IMR-90 (cell line): ENCODE measurements at regions not wholly inside any gene's neighbourhood (a gene's known extent, or its start where the extent isn't known, plus 50 kb on each side); places are given as distances from the start of the nearest gene placed in this dataset.

ENCODE experiments used
- ATAC-seq: fragments of 200-7000 bp; cut with Tn5 transposase; 2 replicates; pipeline ENCODE4 v1.9.1; 2020; ENCODE audit warnings: low read depth, mild to moderate bottlenecking, moderate library complexity
- BruUV-seq: library from RNA; stranded (reverse); fragments of 400-500 nt; replicated peaks from 2 replicates; lab custom pipeline; 2021; lab: Mats Ljungman, UMichigan
- CTCF ChIA-PET: fragments of 300-600 bp; formaldehyde crosslinking; extraction: SDS; loops from one replicate; lab custom pipeline; 2021; ENCODE audit warnings: antibody characterized with exemption; lab: Yijun Ruan, JAX
- POLR2A ChIA-PET: fragments of 300-600 bp; sonication (Branson Sonifier 250); formaldehyde crosslinking; loops from one replicate; lab custom pipeline; 2022; ENCODE audit warnings: antibody characterized with exemption; ENCODE audit not compliant: unreplicated experiment; lab: Charles Lee
- DNase-seq: peaks from one replicate; pipeline ENCODE4 v3.0.0; 2013
- H2AFZ ChIP-seq: replicated peaks from 2 replicates; pipeline ENCODE3; 2013; ENCODE audit warnings: low read length, mild to moderate bottlenecking; ENCODE audit not compliant: poor library complexity
- H2AK5ac ChIP-seq: 2 replicates; pipeline ENCODE4 v1.6.1; 2013; ENCODE audit warnings: low read depth, low read length, inconsistent platforms
- H2AK9ac ChIP-seq: replicated peaks from 2 replicates; pipeline ENCODE3; 2013; ENCODE audit warnings: mild to moderate bottlenecking, low read depth, low read length, moderate library complexity; ENCODE audit not compliant: poor library complexity
- H2BK120ac ChIP-seq: 2 replicates; pipeline ENCODE4 v1.6.1; 2013; ENCODE audit warnings: low read depth, low read length, inconsistent platforms
- H2BK15ac ChIP-seq: 3 replicates; pipeline ENCODE4 v1.6.1; 2013; ENCODE audit warnings: low read depth, low read length, inconsistent platforms
- H2BK20ac ChIP-seq: 2 replicates; pipeline ENCODE4 v1.6.1; 2013; ENCODE audit warnings: low read depth, mild to moderate bottlenecking, inconsistent platforms, low read length, moderate library complexity
- H2BK5ac ChIP-seq: 2 replicates; pipeline ENCODE4 v1.6.1; 2013; ENCODE audit warnings: mild to moderate bottlenecking, low read depth, low read length, inconsistent platforms; ENCODE audit not compliant: poor library complexity, severe bottlenecking
- H3K14ac ChIP-seq: replicated peaks from 2 replicates; pipeline ENCODE4 v1.6.1; 2013; ENCODE audit warnings: low read depth, low read length, inconsistent platforms
- H3K18ac ChIP-seq: 2 replicates; pipeline ENCODE4 v1.6.1; 2013; ENCODE audit warnings: low read depth, low read length, control low read depth
- H3K23ac ChIP-seq: 2 replicates; pipeline ENCODE4 v1.6.1; 2013; ENCODE audit warnings: low read depth, low read length, inconsistent platforms
- H3K27ac ChIP-seq: 2 replicates; pipeline ENCODE4 v1.5.1; 2013; ENCODE audit warnings: mild to moderate bottlenecking, control low read depth, low read length; ENCODE audit not compliant: insufficient read depth
- H3K27me3 ChIP-seq: 2 replicates; pipeline ENCODE4 v1.6.1; 2013; ENCODE audit warnings: low read length; ENCODE audit not compliant: control insufficient read depth, insufficient read depth
- H3K36me3 ChIP-seq: 2 replicates; pipeline ENCODE4 v1.6.1; 2013; ENCODE audit warnings: low read length, mixed read lengths; ENCODE audit not compliant: control insufficient read depth, insufficient read depth
- H3K4ac ChIP-seq: 2 replicates; pipeline ENCODE4 v1.6.1; 2013; ENCODE audit warnings: low read depth, low read length, inconsistent platforms
- H3K4me1 ChIP-seq: 2 replicates; pipeline ENCODE4 v1.6.1; 2013; ENCODE audit warnings: low read length, mixed read lengths; ENCODE audit not compliant: control insufficient read depth, insufficient read depth
- H3K4me2 ChIP-seq: 2 replicates; pipeline ENCODE4 v1.6.1; 2013; ENCODE audit warnings: low read depth, mild to moderate bottlenecking, control low read depth, low read length, moderate library complexity
- H3K4me3 ChIP-seq: 2 replicates; pipeline ENCODE4 v1.5.1; 2013; ENCODE audit warnings: low read depth, mild to moderate bottlenecking, control low read depth, low read length, moderate library complexity; ENCODE audit not compliant: insufficient read depth
- H3K56ac ChIP-seq: 2 replicates; pipeline ENCODE4 v1.6.1; 2013; ENCODE audit warnings: low read length, inconsistent platforms; ENCODE audit not compliant: insufficient read depth; ENCODE audit errors: extremely low read depth
- H3K79me1 ChIP-seq, 2 experiments: 2 replicates each; pipeline ENCODE4 v1.6.1; 2013; ENCODE audit warnings: low read length in 2 of 2, inconsistent platforms in 1 of 2, low read depth in 1 of 2
- H3K9ac ChIP-seq: 2 replicates; pipeline ENCODE4 v1.6.1; 2013; ENCODE audit warnings: low read depth, low read length, control low read depth
- H3K9me1 ChIP-seq: 2 replicates; pipeline ENCODE4 v1.6.1; 2013; ENCODE audit warnings: low read length, inconsistent platforms; ENCODE audit not compliant: insufficient read depth
- H3K9me3 ChIP-seq: 2 replicates; pipeline ENCODE4 v1.6.1; 2013; ENCODE audit warnings: low read length; ENCODE audit not compliant: control insufficient read depth, insufficient read depth
- H4K20me1 ChIP-seq: 2 replicates; pipeline ENCODE4 v1.6.1; 2013; ENCODE audit warnings: low read length, inconsistent platforms; ENCODE audit not compliant: insufficient read depth
- H4K5ac ChIP-seq: 2 replicates; pipeline ENCODE4 v1.6.1; 2013; ENCODE audit warnings: mild to moderate bottlenecking, low read depth, low read length, control low read depth
- H4K8ac ChIP-seq, 2 experiments: 2 replicates each; pipeline ENCODE4 v1.6.1; 2013; ENCODE audit warnings: low read depth in 2 of 2, low read length in 2 of 2, control low read depth in 1 of 2, inconsistent platforms in 1 of 2
- H4K91ac ChIP-seq: 2 replicates; pipeline ENCODE4 v1.6.1; 2013; ENCODE audit warnings: low read depth, low read length, inconsistent platforms; ENCODE audit not compliant: insufficient read depth
- BHLHE40 ChIP-seq: fragments of 150-350 bp; IDR thresholded peaks from 2 replicates; pipeline ENCODE4 v1.6.1; 2016; ENCODE audit warnings: mild to moderate bottlenecking, low read depth, low read length
- CEBPB ChIP-seq: IDR thresholded peaks from 2 replicates; pipeline ENCODE4 v1.6.1; 2012; ENCODE audit warnings: low read depth, low read length, improper control_type of control experiment
- CHD1 ChIP-seq: IDR thresholded peaks from 2 replicates; pipeline ENCODE4 v1.6.1; 2012; ENCODE audit warnings: low read depth, low read length, improper control_type of control experiment
- ELK1 ChIP-seq: fragments of 150-350 bp; IDR thresholded peaks from 2 replicates; pipeline ENCODE4 v1.6.1; 2016; ENCODE audit warnings: low read depth, mild to moderate bottlenecking, low read length, moderate library complexity, borderline replicate concordance
- FOS ChIP-seq: fragments of 150-350 bp; IDR thresholded peaks from 2 replicates; pipeline ENCODE4 v1.6.1; 2016; ENCODE audit warnings: low read depth, low read length
- MAFK ChIP-seq: IDR thresholded peaks from 2 replicates; pipeline ENCODE4 v1.6.1; 2012; ENCODE audit warnings: low read depth, low read length, improper control_type of control experiment
- MAZ ChIP-seq: IDR thresholded peaks from 2 replicates; pipeline ENCODE4 v1.6.1; 2012; ENCODE audit warnings: low read depth, mild to moderate bottlenecking, low read length, improper control_type of control experiment, moderate library complexity, borderline replicate concordance
- MXI1 ChIP-seq: IDR thresholded peaks from 2 replicates; pipeline ENCODE4 v1.6.1; 2012; ENCODE audit warnings: low read depth, mild to moderate bottlenecking, low read length, moderate library complexity, borderline replicate concordance
- NFE2L2 ChIP-seq: fragments of 150-350 bp; IDR thresholded peaks from 2 replicates; pipeline ENCODE4 v1.6.1; 2016; ENCODE audit warnings: low read depth, mild to moderate bottlenecking, low read length
- POLR2A ChIP-seq: IDR thresholded peaks from 2 replicates; pipeline ENCODE4 v1.6.1; 2012; ENCODE audit warnings: mild to moderate bottlenecking, low read depth, low read length
- RAD21 ChIP-seq: IDR thresholded peaks from 2 replicates; pipeline ENCODE4 v1.6.1; 2012; ENCODE audit warnings: low read length, improper control_type of control experiment
- RCOR1 ChIP-seq: IDR thresholded peaks from 2 replicates; pipeline ENCODE4 v1.6.1; 2012; ENCODE audit warnings: mild to moderate bottlenecking, low read length, improper control_type of control experiment; ENCODE audit not compliant: insufficient replicate concordance
- RFX5 ChIP-seq: IDR thresholded peaks from 2 replicates; pipeline ENCODE4 v1.8.0; 2012; ENCODE audit warnings: low read depth, mild to moderate bottlenecking, low read length, moderate library complexity
- SMC3 ChIP-seq: fragments of 150-350 bp; IDR thresholded peaks from 2 replicates; pipeline ENCODE4 v1.6.1; 2016; ENCODE audit warnings: low read depth, mild to moderate bottlenecking, antibody characterized with exemption, low read length, moderate library complexity
- WGBS, 2 experiments: methylation state at CpG; one replicate each; pipeline versions ENCODE4 v1.1.5 to v1.1.7; 2013; ENCODE audit warnings: missing lambda C conversion rate in 2 of 2; ENCODE audit not compliant: insufficient read length in 1 of 2; ENCODE audit errors: extremely low coverage in 2 of 2; 5-methylcytosine and 5-hydroxymethylcytosine counted together
- dilution Hi-C: fragments of 300-500 bp; cut with HindIII; formaldehyde crosslinking; loops from one replicate; pipeline ENCODE4 v1.14.3; 2018; ENCODE audit warnings: low sequenced_read_pairs; ENCODE audit not compliant: unreplicated experiment
- in situ Hi-C: fragments of 300-500 bp; cut with MboI; formaldehyde crosslinking; loops from 3 replicates; pipeline ENCODE4 v1.14.3; 2019; ENCODE audit warnings: low sequenced_read_pairs, inconsistent platforms, mixed read lengths
- intact Hi-C: fragments of 100-400 bp; cut with micrococcal nuclease; formaldehyde crosslinking; loops from 2 replicates; pipeline ENCODE4 v1.10.0; 2022
- TF ChIP-seq, protein P1 (sequence below): fragments of 150-350 bp; IDR thresholded peaks from 2 replicates; pipeline ENCODE4 v1.6.1; 2017; ENCODE audit warnings: mild to moderate bottlenecking, antibody characterized with exemption, low read length, low read depth
- TF ChIP-seq, protein P2 (sequence below): conservative IDR thresholded peaks from 2 replicates; pipeline ENCODE4 v1.5.1; 2012; ENCODE audit warnings: mild to moderate bottlenecking, low read depth, low read length, improper control_type of control experiment

DNA sequence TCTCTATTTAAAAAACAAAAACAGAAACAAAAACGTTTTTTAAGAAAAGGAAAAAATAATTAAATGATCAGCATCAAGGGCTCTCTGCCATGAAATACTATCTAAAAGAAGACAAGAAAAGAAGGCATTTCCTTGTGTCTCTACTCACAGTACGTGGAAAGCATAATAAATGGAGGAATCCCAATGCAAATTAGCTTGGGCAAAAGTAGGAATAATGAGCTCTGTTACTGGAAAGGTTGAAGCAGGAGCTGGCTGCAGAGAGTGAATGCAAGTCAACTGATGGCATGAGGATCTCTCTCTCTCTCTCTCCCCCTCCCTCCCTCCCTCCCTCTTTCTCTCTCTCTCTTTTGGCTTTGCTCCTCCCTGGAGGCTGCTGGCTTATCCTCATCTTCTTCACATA lies 85.9 kb downstream of the TBX3 start:
- peaks cover 3% of the 10 kb centered on the region for H3K27me3 ChIP-seq
- no peak overlapping the region for H2BK15ac ChIP-seq
- H4K20me1 ChIP-seq: no peaks in the 10 kb centered on the region
- dilution Hi-C loops: no loop called here
- H3K18ac ChIP-seq: no peak overlapping the region
- H3K56ac ChIP-seq: no peak overlapping the region
- no peak overlapping the region for H2AFZ ChIP-seq
- POLR2A ChIA-PET: no interaction called here
- no peak overlapping the region for H3K4me2 ChIP-seq
- no peak for DNase-seq
- no peak overlapping the region for H2AK9ac ChIP-seq
- H3K79me1 ChIP-seq: no peaks in the 10 kb centered on the region
- no peak overlapping the region for H3K27ac ChIP-seq
- no peak overlapping the region for H3K4ac ChIP-seq
- H3K9me3 ChIP-seq: no peaks in the 10 kb centered on the region
- H2AK5ac ChIP-seq: no peak overlapping the region
- WGBS, 2 experiments: no CpG with 5 or more reads among the region's 2 CpGs
- ATAC-seq: no peak
- H2BK5ac ChIP-seq: no peak overlapping the region
- no peaks in the 10 kb centered on the region for H3K4me1 ChIP-seq
- no peaks in the 10 kb centered on the region for H3K9me1 ChIP-seq
- no peak overlapping the region for H2BK120ac ChIP-seq
- no peak overlapping the region for H4K5ac ChIP-seq
- no peak overlapping the region for H3K4me3 ChIP-seq
- intact Hi-C loops: no loop called here
- H3K36me3 ChIP-seq: no peaks in the 10 kb centered on the region
- H4K8ac ChIP-seq: no peak overlapping the region
- no peak overlapping the region for H2BK20ac ChIP-seq
- H3K14ac ChIP-seq: no peak overlapping the region
- no TSS peak for BruUV-seq
- in situ Hi-C loops: no loop called here
- no peak overlapping the region for H3K9ac ChIP-seq
- no peak overlapping the region for H3K23ac ChIP-seq
- CTCF ChIA-PET: no interaction called here
- TF ChIP-seq CEBPB (no peak), MAZ (no peak), ELK1 (no peak), NFE2L2 (no peak), FOS (no peak), SMC3 (no peak), CHD1 (no peak), MXI1 (no peak), RAD21 (no peak), POLR2A (no peak), MAFK (no peak), RFX5 (no peak), RCOR1 (no peak), BHLHE40 (no peak)
- TF ChIP-seq, protein P1, sequence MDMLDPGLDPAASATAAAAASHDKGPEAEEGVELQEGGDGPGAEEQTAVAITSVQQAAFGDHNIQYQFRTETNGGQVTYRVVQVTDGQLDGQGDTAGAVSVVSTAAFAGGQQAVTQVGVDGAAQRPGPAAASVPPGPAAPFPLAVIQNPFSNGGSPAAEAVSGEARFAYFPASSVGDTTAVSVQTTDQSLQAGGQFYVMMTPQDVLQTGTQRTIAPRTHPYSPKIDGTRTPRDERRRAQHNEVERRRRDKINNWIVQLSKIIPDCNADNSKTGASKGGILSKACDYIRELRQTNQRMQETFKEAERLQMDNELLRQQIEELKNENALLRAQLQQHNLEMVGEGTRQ: no peak
- TF ChIP-seq, protein P2, sequence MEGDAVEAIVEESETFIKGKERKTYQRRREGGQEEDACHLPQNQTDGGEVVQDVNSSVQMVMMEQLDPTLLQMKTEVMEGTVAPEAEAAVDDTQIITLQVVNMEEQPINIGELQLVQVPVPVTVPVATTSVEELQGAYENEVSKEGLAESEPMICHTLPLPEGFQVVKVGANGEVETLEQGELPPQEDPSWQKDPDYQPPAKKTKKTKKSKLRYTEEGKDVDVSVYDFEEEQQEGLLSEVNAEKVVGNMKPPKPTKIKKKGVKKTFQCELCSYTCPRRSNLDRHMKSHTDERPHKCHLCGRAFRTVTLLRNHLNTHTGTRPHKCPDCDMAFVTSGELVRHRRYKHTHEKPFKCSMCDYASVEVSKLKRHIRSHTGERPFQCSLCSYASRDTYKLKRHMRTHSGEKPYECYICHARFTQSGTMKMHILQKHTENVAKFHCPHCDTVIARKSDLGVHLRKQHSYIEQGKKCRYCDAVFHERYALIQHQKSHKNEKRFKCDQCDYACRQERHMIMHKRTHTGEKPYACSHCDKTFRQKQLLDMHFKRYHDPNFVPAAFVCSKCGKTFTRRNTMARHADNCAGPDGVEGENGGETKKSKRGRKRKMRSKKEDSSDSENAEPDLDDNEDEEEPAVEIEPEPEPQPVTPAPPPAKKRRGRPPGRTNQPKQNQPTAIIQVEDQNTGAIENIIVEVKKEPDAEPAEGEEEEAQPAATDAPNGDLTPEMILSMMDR: no peak
- no peak overlapping the region for H4K91ac ChIP-seq
